NOMO-1 treated with DMSO at 0.1 percent for 48 hours (cell line): ENCODE measurements at regions not wholly inside any gene's neighbourhood (a gene's known extent, or its start where the extent isn't known, plus 50 kb on each side); places are given as distances from the start of the nearest gene placed in this dataset.
"Not testable (repeated sequence)": the region's sequence is repeated elsewhere in the genome, so short reads cannot be mapped to it uniquely, and the experiment has no call there.

ENCODE experiments used
- DNase-seq: peaks from one replicate; lab custom pipeline; 2025; ENCODE audit not compliant: unreplicated experiment; lab: John Stamatoyannopoulos, UW

- DNase-seq = not testable (repeated sequence)
These were observed 77.2 kb downstream of the DLL1 start for GRCh38 chr6:170213637-170214018.

- no peak for DNase-seq
These were observed 77.8 kb downstream of the DLL1 start for GRCh38 chr6:170212956-170213636.

DNA sequence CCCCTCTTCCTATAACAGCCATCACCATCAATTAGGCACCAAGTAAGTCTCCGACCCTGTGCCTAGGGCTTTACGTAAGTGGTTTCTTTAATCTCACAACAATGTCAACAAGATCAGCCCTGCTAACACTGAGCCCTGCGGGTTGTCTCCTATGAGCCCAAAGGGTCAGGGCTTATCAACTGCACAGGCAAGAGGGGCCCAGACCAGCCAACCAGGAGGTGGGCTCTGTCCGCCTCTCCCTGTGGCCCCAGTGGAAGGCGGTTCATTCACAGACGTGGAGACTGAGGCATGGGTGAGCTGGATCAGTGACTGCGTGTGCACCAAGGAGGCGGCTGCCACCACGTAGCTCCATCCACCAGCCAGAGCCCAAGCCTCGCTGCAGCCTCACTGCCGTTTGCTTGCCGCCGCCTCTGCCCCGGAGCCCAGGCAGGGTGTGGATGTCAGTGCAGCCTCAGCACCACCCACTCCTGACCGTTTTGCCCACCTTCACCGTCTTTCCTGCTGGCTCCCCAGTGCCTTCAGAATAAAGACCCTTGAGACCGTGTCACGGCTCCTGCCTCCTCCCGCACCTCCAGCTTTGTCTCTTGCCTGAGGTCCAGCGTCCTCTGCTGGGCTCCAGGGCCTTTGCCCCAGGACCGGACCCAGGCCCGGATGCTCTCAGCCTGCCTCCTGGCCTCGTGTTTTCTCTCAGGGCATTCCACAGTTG is 78.7 kb downstream of the DLL1 start:
- DNase-seq = no peak

- no peak for DNase-seq
These were observed 79.4 kb downstream of the DLL1 start for GRCh38 chr6:170211404-170212025.

DNA sequence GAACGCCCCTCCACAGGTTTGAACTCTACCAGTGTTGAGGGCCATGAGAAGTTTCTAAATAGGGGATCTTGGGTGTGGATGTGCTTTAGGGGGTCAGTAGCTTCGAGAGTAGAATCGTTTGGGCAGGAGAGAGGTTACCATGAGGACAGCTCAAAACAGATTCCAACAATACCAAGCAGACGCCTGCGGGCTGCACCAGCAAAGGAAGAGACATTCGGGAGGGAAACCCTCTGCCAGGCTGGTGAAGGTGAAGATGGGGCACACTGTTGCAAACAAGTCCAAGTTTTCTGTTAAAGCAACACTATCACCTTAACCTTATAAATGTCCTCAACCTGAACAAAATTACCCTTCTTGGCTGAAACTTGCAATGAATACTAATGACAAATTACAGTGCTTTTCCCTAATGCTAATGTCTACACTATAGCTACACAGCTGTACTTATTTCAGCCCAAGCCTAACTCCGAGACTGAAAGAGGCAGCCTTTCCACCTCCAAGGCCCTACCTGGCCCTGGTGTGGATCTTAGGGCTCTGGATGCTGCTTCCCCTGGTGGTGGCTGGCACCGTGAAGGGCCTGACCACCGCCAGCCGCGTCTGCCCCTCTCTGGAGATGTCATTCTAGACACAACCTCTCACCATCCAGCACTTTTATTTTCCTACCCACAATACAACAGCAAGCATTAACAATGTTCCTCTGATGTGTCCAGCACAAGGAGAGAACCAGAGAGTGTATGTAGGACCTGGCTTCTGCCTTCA is 80.1 kb downstream of the DLL1 start:
- DNase-seq = no peak

DNA sequence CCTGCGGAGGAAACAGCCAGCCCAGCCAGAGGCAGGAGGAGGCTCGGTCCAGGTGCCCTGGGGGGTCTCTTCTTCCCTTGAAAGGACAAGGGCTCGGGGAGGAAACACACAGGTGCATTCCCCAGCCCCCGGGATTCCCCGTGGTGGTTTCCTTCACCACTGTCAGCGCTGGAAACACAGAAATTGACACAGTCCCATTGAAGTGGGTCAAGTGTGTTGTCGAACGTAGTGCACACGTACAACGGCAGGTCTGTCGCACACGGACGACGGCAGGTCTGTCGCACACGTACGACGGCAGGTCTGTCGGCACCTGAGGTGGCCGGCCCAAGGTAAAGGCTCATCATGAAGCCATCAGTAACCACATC is 80.9 kb downstream of the DLL1 start:
- DNase-seq = no peak

DNA sequence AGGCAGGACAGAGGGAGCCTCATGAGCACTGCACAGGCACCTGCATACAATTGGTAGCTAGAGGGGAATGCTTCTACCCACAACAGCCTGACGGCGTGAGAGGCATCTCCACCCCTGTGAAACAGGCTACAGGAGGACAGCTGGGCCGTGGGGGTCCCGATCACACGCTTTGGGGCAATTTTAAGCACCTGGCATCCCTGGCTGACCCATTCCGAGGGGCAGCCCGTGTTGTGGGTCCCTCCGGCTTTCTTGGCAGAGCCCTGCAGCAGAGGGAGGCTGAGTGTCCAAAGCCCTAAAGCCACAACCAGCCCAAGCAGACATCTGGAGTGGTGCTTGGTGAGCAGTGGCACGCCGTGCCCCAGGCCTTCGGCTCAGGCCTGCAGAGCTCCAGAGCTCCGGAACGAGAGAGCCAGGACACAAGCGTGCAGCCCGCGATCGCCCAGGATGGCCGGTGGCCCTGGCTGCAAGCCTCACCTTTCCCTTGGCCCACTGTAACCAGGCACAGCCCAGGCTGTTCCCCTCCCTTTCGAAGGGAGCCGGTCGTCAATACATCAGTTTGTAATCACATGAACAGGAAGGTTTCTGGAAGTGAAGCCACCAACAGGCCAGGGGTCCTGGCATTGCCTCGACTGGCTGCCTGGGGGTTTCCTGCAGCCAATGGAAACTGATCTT is 81.4 kb downstream of the DLL1 start:
- DNase-seq = no peak

GRCh38 chr6:170208651-170209353 is 82.1 kb downstream of the DLL1 start:
- no peak for DNase-seq

DNA sequence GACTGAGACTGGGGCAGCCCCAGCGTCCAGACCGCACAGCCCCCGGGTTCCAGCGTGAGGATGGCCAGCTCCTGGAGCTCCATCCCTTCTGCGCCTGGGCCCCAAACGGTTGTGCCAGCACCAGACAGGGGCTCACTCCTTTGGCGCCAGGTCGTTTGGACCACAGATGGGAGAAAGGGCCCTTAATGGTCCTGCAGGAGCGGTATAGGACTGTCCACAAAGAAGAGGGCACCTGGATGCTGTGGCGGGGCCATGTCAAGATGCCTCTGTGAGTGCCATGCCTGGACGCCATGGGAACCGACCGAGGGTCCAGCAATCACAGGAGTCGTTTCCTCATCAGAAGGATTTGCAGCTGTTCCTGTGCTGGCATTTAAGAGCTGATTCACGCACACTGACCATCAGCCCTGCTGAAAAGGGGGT is 82.7 kb downstream of the DLL1 start:
- DNase-seq = no peak

- no peak for DNase-seq
These were observed 83.2 kb downstream of the DLL1 start for GRCh38 chr6:170207586-170208181.

GRCh38 chr6:170206851-170207431 is 83.9 kb downstream of the DLL1 start:
- DNase-seq = no peak

GRCh38 chr6:170206317-170206621 is 84.6 kb downstream of the DLL1 start:
- DNase-seq = no peak

DNA sequence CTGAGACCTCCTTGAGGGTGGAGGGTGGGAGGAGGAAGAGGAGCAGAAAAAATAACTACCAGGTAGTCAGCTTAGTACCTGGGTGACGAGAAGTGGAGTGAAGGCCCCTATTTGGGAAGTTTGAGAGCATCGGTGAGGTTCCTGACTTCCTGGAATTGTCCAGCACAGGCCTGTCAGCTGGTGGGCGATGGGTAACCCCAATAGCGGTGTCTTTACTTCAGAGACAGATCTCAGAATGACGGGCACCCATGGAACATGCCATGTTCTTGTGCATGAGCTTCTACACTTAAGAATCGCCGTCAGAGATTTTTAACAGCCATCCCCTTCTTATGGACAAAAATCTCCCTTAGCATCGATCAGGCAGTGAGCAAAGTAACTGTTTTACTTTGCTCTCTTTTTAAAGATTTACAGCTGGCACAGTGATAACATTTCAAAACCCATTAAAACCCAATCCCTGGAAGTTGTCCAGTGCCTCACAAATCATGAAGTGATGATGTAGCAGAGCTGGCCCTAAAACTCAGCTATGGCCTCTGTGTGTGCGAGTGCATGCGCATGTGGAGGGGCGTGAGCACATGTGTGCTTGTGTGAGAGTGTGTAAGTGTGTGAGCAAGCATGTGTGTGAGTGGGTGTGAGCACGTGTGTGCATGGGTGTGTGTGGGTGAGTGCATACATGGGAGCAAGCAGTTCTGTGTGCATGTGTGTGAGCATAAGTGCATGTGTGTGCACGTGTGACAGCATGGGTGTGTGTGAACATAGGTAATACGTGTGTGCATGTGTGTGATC is 85.2 kb downstream of the DLL1 start:
- DNase-seq = no peak

GRCh38 chr6:170205126-170205525 is 85.8 kb downstream of the DLL1 start:
- DNase-seq = no peak

DNA sequence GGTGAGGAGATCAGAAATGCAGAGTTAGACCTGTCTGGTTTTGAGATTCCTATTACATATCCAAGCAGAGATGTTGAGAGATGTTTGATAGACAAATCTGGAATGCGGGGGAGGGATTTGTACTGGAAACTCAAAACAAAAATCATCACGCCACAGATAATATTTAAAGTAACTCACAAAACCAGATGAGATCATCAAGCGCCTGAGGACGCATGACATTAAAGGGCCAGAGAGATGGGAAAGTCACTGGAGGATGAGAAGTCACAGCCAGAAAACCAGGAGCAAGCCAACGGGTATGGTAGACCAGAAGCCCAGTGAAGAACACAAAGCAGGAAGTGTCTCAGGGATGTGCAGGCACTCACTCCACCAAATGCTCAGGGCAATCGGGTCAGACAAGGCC is 87.7 kb downstream of the DLL1 start:
- DNase-seq = no peak

GRCh38 chr6:170202416-170203135 is 88.3 kb downstream of the DLL1 start:
- no peak for DNase-seq

GRCh38 chr6:170201361-170201760 is 89.5 kb downstream of the DLL1 start:
- no peak for DNase-seq

- DNase-seq = no peak
These were observed 90.4 kb downstream of the DLL1 start for GRCh38 chr6:170200458-170200891.
